ENCODE measurements at regions not wholly inside any gene's neighbourhood (a gene's known extent, or its start where the extent isn't known, plus 50 kb on each side); places are given as distances from the start of the nearest gene placed in this dataset.

- TF ChIP-seq CTCF (conservative IDR thresholded peaks at IDR 0.05; ENCODE audit: low read depth in 2 of 2) (no peak), POLR2AphosphoS5 (IDR thresholded peaks at IDR 0.05; ENCODE audit: low read depth) (no peak), EZH2 (IDR thresholded peaks at IDR 0.05; ENCODE audit: low read depth, unreplicated experiment) (no peak), JUNB (IDR thresholded peaks at IDR 0.05; ENCODE audit: unreplicated experiment) (no peak), ZNF114 (CRISPR knock-in tag; IDR thresholded peaks at IDR 0.05) (no peak), CREB1 (CRISPR knock-in tag; IDR thresholded peaks at IDR 0.05; ENCODE audit: low read depth) (no peak), EZH2phosphoT487 (IDR thresholded peaks at IDR 0.05; ENCODE audit: unreplicated experiment) (no peak), REST (IDR thresholded peaks at IDR 0.05; ENCODE audit: unreplicated experiment) (no peak), ZNF331 (CRISPR knock-in tag; IDR thresholded peaks at IDR 0.05; ENCODE audit: low read depth) (no peak), STAT1 (IDR thresholded peaks at IDR 0.05; ENCODE audit: unreplicated experiment) (no peak)
Measured at GRCh38 chr7:145643981-145644380, 472.6 kb upstream of the CNTNAP2 start.

All from GM23338 (cell line).